Ascending aorta (tissue), 2 donors: ENCODE measurements at regions not wholly inside any gene's neighbourhood (a gene's known extent, or its start where the extent isn't known, plus 50 kb on each side); places are given as distances from the start of the nearest gene placed in this dataset.

Source experiments
- DNase-seq, 2 donors: peaks; one replicate each; pipeline ENCODE4 v3.0.0-alpha.2; 2019; ENCODE audit warnings: low spot score in 2 of 2
- H3K27ac ChIP-seq, 2 donors: fragments of 200-600 bp; sonication (generic); one replicate each; pipeline ENCODE4 v1.5.1; 2016 to 2017; ENCODE audit warnings: mild to moderate bottlenecking in 1 of 2
- H3K27me3 ChIP-seq: fragments of 200-600 bp; sonication (generic); one replicate; pipeline ENCODE4 v1.5.1; 2017
- H3K36me3 ChIP-seq, 2 donors: fragments of 200-600 bp; sonication (generic); one replicate each; pipeline ENCODE4 v1.5.1; 2016
- H3K4me1 ChIP-seq, 2 donors: fragments of 200-600 bp; sonication (generic); one replicate each; pipeline ENCODE4 v1.5.1; 2016 to 2017; ENCODE audit warnings: mild to moderate bottlenecking in 1 of 2
- H3K4me3 ChIP-seq, 2 donors: fragments of 200-600 bp; sonication (generic); one replicate each; pipeline ENCODE4 v1.5.1; 2016 to 2017; ENCODE audit warnings: mild to moderate bottlenecking in 1 of 2
- H3K9me3 ChIP-seq, 2 donors: fragments of 200-600 bp; sonication (generic); one replicate each; pipeline ENCODE4 v1.5.1; 2016
- CTCF ChIP-seq, 3 experiments: fragments of 200-600 bp in 2 of 3; fragments of 450-650 bp in 1 of 3; sonication (generic) in 2 of 3; IDR thresholded peaks; one replicate each; pipeline ENCODE4 v1.5.1; 2016 to 2019; ENCODE audit warnings: antibody characterized with exemption in 3 of 3, mild to moderate bottlenecking in 1 of 3, moderate library complexity in 1 of 3
- intact Hi-C: fragments of 100-400 bp; cut with DNase I; formaldehyde crosslinking; loops from one replicate; pipeline ENCODE4 v1.15.1; 2023

DNA sequence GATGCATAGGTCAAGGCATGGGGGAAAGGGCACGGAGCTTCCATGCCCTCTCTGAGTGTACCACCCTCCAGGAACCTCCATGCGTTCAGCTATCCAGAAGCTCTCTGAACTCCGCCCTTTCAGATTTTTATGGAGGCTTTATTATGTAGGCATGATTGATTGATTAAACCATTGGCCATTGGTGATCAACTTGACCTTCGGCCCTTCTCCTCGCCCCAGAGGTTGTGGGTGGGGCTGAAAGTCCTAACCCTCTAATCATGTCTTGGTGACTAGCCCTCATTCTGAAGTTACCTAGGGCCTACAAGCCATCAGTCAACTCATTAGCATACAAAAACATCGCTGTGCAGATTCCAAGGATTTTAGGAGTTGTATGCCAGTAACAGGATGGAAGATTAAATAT, 323.7 kb upstream of the KLF4 start:
- Histone ChIP-seq H3K36me3 (no peaks in the 10 kb centered on the region), H3K27me3 (no peaks in the 10 kb centered on the region), H3K9me3 (no peaks in the 10 kb centered on the region), H3K4me1 (no peaks in the 10 kb centered on the region), H3K27ac (no peak overlapping the region), H3K4me3 (no peak overlapping the region)
- intact Hi-C loops, result no loop called here
- no peak for TF ChIP-seq CTCF (IDR thresholded peaks at IDR 0.05)
- DNase-seq, result no peak

DNA sequence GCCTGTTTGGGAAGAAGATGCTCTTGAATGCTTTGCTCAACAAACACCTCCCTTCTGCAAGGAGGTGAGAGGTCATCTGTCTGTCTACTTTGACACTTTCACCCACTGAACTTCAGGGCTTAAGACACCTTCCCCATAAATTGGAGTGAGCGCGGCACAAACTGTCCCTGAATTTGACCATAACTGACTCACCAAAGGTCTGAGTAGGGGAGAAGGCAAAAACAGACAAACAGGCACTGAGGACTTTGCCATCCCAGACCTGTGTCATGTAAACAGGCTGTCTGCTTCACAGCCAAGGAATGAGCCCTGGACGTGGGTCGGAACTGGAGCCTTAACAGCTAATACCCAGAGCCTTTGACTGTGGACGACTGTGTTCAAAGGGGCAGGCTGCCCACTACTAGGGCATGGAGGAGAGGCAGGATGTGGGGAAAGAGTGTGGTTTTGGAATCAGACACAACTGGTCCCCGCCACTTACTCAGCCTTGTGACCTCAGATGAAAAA, 320.9 kb upstream of the KLF4 start:
- Histone ChIP-seq H3K4me1 (no peaks in the 10 kb centered on the region), H3K27me3 (no peaks in the 10 kb centered on the region), H3K36me3 (no peaks in the 10 kb centered on the region), H3K27ac (no peak overlapping the region), H3K4me3 (no peak overlapping the region), H3K9me3 (no peaks in the 10 kb centered on the region)
- DNase-seq, result no peak
- intact Hi-C loops, result no loop called here
- TF ChIP-seq CTCF (IDR thresholded peaks at IDR 0.05), result no peak

- Histone ChIP-seq H3K4me3 (no peak overlapping the region), H3K27ac (no peak overlapping the region), H3K36me3 (no peaks in the 10 kb centered on the region), H3K4me1 (no peaks in the 10 kb centered on the region), H3K27me3 (no peaks in the 10 kb centered on the region), H3K9me3 (no peaks in the 10 kb centered on the region)
- TF ChIP-seq CTCF (IDR thresholded peaks at IDR 0.05), result no peak
- no peak for DNase-seq
- intact Hi-C loops, result no loop called here
Observed at GRCh38 chr9:107809871-107810460, 320.4 kb upstream of the KLF4 start.

GRCh38 chr9:107807183-107807582, 317.6 kb upstream of the KLF4 start:
- no peak for DNase-seq
- TF ChIP-seq CTCF (IDR thresholded peaks at IDR 0.05), result no peak
- Histone ChIP-seq H3K27me3 (no peaks in the 10 kb centered on the region), H3K27ac (no peak overlapping the region), H3K36me3 (no peaks in the 10 kb centered on the region), H3K4me1 (no peaks in the 10 kb centered on the region), H3K4me3 (no peak overlapping the region), H3K9me3 (no peaks in the 10 kb centered on the region)
- intact Hi-C loops, result no loop called here

DNA sequence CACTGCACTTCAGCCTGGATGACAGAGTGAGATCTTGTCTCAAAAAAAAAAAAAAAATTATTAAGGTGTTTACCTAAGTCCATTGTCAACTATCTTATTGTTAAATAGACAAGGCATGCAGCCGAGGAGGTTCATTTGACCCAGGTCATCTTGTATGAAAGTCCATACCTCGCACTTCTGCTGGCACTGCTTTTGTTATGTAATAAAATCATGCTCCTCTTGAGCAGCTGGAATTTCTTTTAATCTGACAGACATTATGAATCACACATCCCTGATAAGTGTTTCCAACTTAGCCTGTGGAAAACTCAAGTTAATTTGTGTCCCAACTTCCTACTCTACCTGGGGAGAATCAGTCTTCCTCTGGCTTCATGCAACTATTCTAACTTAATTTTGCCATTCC, 315.6 kb upstream of the KLF4 start:
- no peak for DNase-seq
- Histone ChIP-seq H3K27ac (no peak overlapping the region), H3K4me3 (no peak overlapping the region), H3K4me1 (no peaks in the 10 kb centered on the region), H3K27me3 (no peaks in the 10 kb centered on the region), H3K36me3 (no peaks in the 10 kb centered on the region), H3K9me3 (no peaks in the 10 kb centered on the region)
- TF ChIP-seq CTCF (IDR thresholded peaks at IDR 0.05), result no peak
- intact Hi-C loops, result no loop called here

- intact Hi-C loops, result no loop called here
- H3K4me3 ChIP-seq, result no peak overlapping the region
- no peaks in the 10 kb centered on the region for H3K4me1 ChIP-seq
- no peak for TF ChIP-seq CTCF (IDR thresholded peaks at IDR 0.05)
- DNase-seq, result no peak
- H3K27ac ChIP-seq, result no peak overlapping the region
- H3K27me3 ChIP-seq, result no peaks in the 10 kb centered on the region
- no peaks in the 10 kb centered on the region for H3K9me3 ChIP-seq
- no peaks in the 10 kb centered on the region for H3K36me3 ChIP-seq
Observed at GRCh38 chr9:107794259-107794658, 304.7 kb upstream of the KLF4 start.
